ENCODE measurements at regions not wholly inside any gene's neighbourhood (a gene's known extent, or its start where the extent isn't known, plus 50 kb on each side); places are given as distances from the start of the nearest gene placed in this dataset.

GRCh38 chr9:108058135-108058814 is 568.7 kb upstream of the KLF4 start:
- H3K4me3 ChIP-seq (ENCODE audit: insufficient read depth in 1 of 2, low read depth in 1 of 2, low read length in 2 of 2): no peak overlapping the region
- H4K8ac ChIP-seq (ENCODE audit: low read length): no peak overlapping the region
- no peak overlapping the region for H3K9ac ChIP-seq (ENCODE audit: low read length)
- no peak overlapping the region for H2AK5ac ChIP-seq (ENCODE audit: low read length, severe bottlenecking)
- H2AFZ ChIP-seq (ENCODE audit: low read depth, low read length): no peak overlapping the region
- H3K4me2 ChIP-seq (ENCODE audit: low read length, poor library complexity, severe bottlenecking): no peak overlapping the region
- no peaks in the 10 kb centered on the region for H3K27me3 ChIP-seq (ENCODE audit: control insufficient read depth in 1 of 2, insufficient read depth in 1 of 2, low read length in 2 of 2)
- H3K18ac ChIP-seq (ENCODE audit: low read depth in 1 of 2, low read length in 2 of 2): peak overlapping the region in 1 of 2 experiments; percentile 76
- H3K27ac ChIP-seq (ENCODE audit: low read length, poor library complexity, severe bottlenecking): peak overlapping the region; percentile 31
- no peak overlapping the region for H3K14ac ChIP-seq (ENCODE audit: low read length in 2 of 2)
- H3K36me3 ChIP-seq (ENCODE audit: control insufficient read depth in 1 of 2, insufficient read depth in 2 of 2, low read depth in 1 of 2, low read length in 2 of 2): no peaks in the 10 kb centered on the region
- no peak overlapping the region for H2BK15ac ChIP-seq (ENCODE audit: low read depth, poor library complexity, severe bottlenecking)
- H2BK12ac ChIP-seq (ENCODE audit: low read length in 2 of 2): peak overlapping the region; percentile 37 to 75
- H3K9me3 ChIP-seq (ENCODE audit: control insufficient read depth, low read length): no peaks in the 10 kb centered on the region
- no peak for DNase-seq
- H2BK120ac ChIP-seq (ENCODE audit: low read depth, low read length): no peak overlapping the region
- H4K91ac ChIP-seq (ENCODE audit: low read length): peak overlapping the region; percentile 23
- no peak overlapping the region for H3K23ac ChIP-seq (ENCODE audit: low read length in 2 of 2)
- no peak overlapping the region for H2BK5ac ChIP-seq (ENCODE audit: low read depth, low read length, poor library complexity, severe bottlenecking)
- peaks cover 3% of the 10 kb centered on the region for H3K4me1 ChIP-seq (ENCODE audit: control insufficient read depth, insufficient read depth, low read depth, low read length)
- 100% methylated on average over 5 of the region's 6 CpGs for WGBS
- no peaks in the 10 kb centered on the region for H3K79me1 ChIP-seq (replicated peaks; ENCODE audit: low read length, poor library complexity, severe bottlenecking)
- peak overlapping the region in 1 of 2 experiments; percentile 3 for H3K4ac ChIP-seq (ENCODE audit: low read depth in 1 of 2, low read length in 2 of 2)

DNA sequence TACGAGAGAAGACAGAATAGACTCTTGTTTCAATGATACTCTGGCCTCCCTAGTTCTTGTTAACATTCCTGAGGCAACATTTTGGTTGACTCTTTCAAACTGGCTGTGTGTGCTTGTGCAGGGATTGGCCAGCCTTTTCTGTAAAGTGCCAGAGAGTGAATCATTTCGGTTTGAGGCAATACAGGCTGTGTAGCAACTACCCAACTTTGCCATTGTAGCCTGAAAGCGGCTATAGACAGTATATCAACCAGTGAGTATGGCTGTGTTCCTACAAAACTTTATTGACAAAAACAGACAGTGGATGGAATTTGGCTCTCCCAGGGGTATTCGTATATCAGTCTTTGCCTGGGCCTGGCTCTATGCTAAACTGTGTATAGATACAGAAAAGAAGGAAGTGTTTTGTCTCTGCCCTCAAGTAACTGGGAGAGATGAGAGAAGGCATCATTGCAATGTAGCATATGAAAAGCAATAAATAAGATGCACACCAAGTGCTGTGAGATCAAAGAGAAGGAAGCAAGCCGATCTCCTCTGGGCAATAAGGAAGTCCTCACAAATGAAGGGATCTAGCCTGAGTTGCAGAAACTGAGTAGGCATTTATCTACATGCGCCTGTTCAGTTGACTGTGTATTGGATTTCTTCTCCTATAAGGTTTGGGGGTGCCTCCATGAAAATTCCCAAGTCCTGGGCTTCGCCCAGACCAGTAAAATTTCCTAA is 568.0 kb upstream of the KLF4 start:
- Histone ChIP-seq H3K27me3 (ENCODE audit: control insufficient read depth in 1 of 2, insufficient read depth in 1 of 2, low read length in 2 of 2) (no peaks in the 10 kb centered on the region), H3K4me1 (ENCODE audit: control insufficient read depth, insufficient read depth, low read depth, low read length) (peaks cover 3% of the 10 kb centered on the region), H2BK5ac (ENCODE audit: low read depth, low read length, poor library complexity, severe bottlenecking) (no peak overlapping the region), H3K18ac (ENCODE audit: low read depth in 1 of 2, low read length in 2 of 2) (peak overlapping the region in 1 of 2 experiments; percentile 30), H2AK5ac (ENCODE audit: low read length, severe bottlenecking) (no peak overlapping the region), H3K27ac (ENCODE audit: low read length, poor library complexity, severe bottlenecking) (peak overlapping the region; percentile 31), H3K36me3 (ENCODE audit: control insufficient read depth in 1 of 2, insufficient read depth in 2 of 2, low read depth in 1 of 2, low read length in 2 of 2) (no peaks in the 10 kb centered on the region), H3K4ac (ENCODE audit: low read depth in 1 of 2, low read length in 2 of 2) (no peak overlapping the region), H2AFZ (ENCODE audit: low read depth, low read length) (no peak overlapping the region), H3K79me1 (replicated peaks; ENCODE audit: low read length, poor library complexity, severe bottlenecking) (no peaks in the 10 kb centered on the region), H3K9me3 (ENCODE audit: control insufficient read depth, low read length) (no peaks in the 10 kb centered on the region), H2BK120ac (ENCODE audit: low read depth, low read length) (no peak overlapping the region), H3K14ac (ENCODE audit: low read length in 2 of 2) (no peak overlapping the region), H4K91ac (ENCODE audit: low read length) (no peak overlapping the region), H3K9ac (ENCODE audit: low read length) (peak overlapping the region; percentile 81), H3K23ac (ENCODE audit: low read length in 2 of 2) (no peak overlapping the region), H2BK15ac (ENCODE audit: low read depth, poor library complexity, severe bottlenecking) (no peak overlapping the region), H3K4me2 (ENCODE audit: low read length, poor library complexity, severe bottlenecking) (no peak overlapping the region), H4K8ac (ENCODE audit: low read length) (no peak overlapping the region), H3K4me3 (ENCODE audit: insufficient read depth in 1 of 2, low read depth in 1 of 2, low read length in 2 of 2) (peak overlapping the region in 1 of 2 experiments; percentile 6), H2BK12ac (ENCODE audit: low read length in 2 of 2) (no peak overlapping the region)
- WGBS: 55% methylated on average over 7 of the region's 7 CpGs
- DNase-seq: peak; percentile 96

DNA sequence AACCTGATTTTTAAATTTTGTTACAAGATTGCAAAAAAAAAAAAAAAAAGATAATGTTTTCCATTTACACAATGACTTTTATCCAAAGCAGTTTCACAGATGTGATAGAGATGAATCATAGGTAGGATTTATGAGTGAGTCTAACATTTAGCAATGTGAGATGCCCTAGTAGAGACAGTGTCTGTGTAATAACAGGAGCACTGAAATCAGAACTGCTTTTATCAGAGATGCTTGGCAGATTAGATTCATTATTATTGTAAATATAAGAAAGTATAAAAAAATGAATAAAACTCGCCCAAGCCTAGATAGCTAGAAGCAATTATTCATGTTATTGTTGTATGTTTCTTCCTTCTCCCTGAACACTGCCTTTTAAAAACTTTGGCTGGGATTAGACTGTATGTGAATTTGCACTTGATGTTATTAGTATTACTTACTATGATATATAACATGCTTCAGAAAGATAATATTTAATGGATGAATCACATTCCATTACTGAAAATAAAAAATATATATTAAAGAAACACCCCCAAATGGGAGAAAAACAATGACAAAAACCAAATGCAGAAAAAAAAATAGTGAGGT is 567.3 kb upstream of the KLF4 start:
- Histone ChIP-seq H4K8ac (ENCODE audit: low read length) (no peak overlapping the region), H2BK5ac (ENCODE audit: low read depth, low read length, poor library complexity, severe bottlenecking) (no peak overlapping the region), H3K9ac (ENCODE audit: low read length) (peak overlapping the region; percentile 81), H3K79me1 (replicated peaks; ENCODE audit: low read length, poor library complexity, severe bottlenecking) (no peaks in the 10 kb centered on the region), H3K4me1 (ENCODE audit: control insufficient read depth, insufficient read depth, low read depth, low read length) (peaks cover 3% of the 10 kb centered on the region), H3K4me3 (ENCODE audit: insufficient read depth in 1 of 2, low read depth in 1 of 2, low read length in 2 of 2) (peak overlapping the region in 1 of 2 experiments; percentile 6), H3K14ac (ENCODE audit: low read length in 2 of 2) (no peak overlapping the region), H4K91ac (ENCODE audit: low read length) (no peak overlapping the region), H2AFZ (ENCODE audit: low read depth, low read length) (no peak overlapping the region), H3K23ac (ENCODE audit: low read length in 2 of 2) (no peak overlapping the region), H3K18ac (ENCODE audit: low read depth in 1 of 2, low read length in 2 of 2) (no peak overlapping the region), H3K4ac (ENCODE audit: low read depth in 1 of 2, low read length in 2 of 2) (no peak overlapping the region), H3K4me2 (ENCODE audit: low read length, poor library complexity, severe bottlenecking) (no peak overlapping the region), H2AK5ac (ENCODE audit: low read length, severe bottlenecking) (no peak overlapping the region), H3K27me3 (ENCODE audit: control insufficient read depth in 1 of 2, insufficient read depth in 1 of 2, low read length in 2 of 2) (no peaks in the 10 kb centered on the region), H2BK120ac (ENCODE audit: low read depth, low read length) (no peak overlapping the region), H2BK12ac (ENCODE audit: low read length in 2 of 2) (no peak overlapping the region), H3K36me3 (ENCODE audit: control insufficient read depth in 1 of 2, insufficient read depth in 2 of 2, low read depth in 1 of 2, low read length in 2 of 2) (no peaks in the 10 kb centered on the region), H2BK15ac (ENCODE audit: low read depth, poor library complexity, severe bottlenecking) (no peak overlapping the region), H3K9me3 (ENCODE audit: control insufficient read depth, low read length) (no peaks in the 10 kb centered on the region), H3K27ac (ENCODE audit: low read length, poor library complexity, severe bottlenecking) (no peak overlapping the region)
- no CpG with 5 or more reads among the region's 1 CpG for WGBS
- DNase-seq: peak; percentile 81
